ENCODE measurements at regions not wholly inside any gene's neighbourhood (a gene's known extent, or its start where the extent isn't known, plus 50 kb on each side); places are given as distances from the start of the nearest gene placed in this dataset.

DNA sequence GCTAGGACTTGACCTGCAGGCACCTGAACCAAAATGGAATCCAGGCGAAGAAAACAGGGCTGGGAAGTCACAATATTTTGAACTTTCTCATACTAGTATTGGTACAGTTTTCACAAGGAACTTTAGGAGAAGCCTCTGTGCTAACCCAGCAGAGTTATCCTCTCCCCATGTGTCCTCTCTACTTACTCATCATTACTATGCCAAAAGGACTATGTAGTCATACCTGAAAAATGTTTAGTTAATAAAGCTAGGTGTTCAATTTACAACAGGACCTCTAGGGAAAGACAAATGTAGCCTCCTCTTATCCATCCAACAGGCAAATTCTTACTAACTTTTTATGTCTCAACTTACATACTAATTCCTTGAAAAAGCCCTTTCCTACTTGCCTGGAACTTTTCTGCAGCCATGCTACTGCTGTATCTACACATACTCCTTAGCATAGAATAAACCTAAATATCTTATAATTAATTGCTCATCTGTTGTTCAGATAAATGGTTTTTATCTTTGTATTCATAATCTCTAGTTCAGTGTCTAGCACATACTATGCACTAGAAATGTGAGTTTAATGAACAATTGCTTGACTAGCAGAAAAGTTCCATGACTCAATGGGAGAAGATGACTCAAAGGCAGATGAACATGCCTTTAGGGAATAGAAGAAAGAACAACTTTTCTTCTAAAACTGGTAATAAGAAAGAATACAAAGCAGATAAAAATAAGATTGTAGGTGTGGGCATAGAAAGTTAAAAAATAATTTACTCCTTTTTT, 215.5 kb upstream of the VEGFC start:
- TF ChIP-seq, protein P1, sequence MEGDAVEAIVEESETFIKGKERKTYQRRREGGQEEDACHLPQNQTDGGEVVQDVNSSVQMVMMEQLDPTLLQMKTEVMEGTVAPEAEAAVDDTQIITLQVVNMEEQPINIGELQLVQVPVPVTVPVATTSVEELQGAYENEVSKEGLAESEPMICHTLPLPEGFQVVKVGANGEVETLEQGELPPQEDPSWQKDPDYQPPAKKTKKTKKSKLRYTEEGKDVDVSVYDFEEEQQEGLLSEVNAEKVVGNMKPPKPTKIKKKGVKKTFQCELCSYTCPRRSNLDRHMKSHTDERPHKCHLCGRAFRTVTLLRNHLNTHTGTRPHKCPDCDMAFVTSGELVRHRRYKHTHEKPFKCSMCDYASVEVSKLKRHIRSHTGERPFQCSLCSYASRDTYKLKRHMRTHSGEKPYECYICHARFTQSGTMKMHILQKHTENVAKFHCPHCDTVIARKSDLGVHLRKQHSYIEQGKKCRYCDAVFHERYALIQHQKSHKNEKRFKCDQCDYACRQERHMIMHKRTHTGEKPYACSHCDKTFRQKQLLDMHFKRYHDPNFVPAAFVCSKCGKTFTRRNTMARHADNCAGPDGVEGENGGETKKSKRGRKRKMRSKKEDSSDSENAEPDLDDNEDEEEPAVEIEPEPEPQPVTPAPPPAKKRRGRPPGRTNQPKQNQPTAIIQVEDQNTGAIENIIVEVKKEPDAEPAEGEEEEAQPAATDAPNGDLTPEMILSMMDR (IDR thresholded peaks at IDR 0.05): no peak
- TF ChIP-seq POLR2A (IDR thresholded peaks at IDR 0.05): no peak

Measured in adrenal gland (tissue), 5 donors.